Activated CD4-positive, alpha-beta T cell treated with anti-CD3 and anti-CD28 coated beads for 24 hours (primary cell): ENCODE measurements at regions not wholly inside any gene's neighbourhood (a gene's known extent, or its start where the extent isn't known, plus 50 kb on each side); places are given as distances from the start of the nearest gene placed in this dataset.
"Not testable (repeated sequence)": the region's sequence is repeated elsewhere in the genome, so short reads cannot be mapped to it uniquely, and the experiment has no call there.

Source experiments
- DNase-seq, 2 donors: peaks; one replicate each; pipeline ENCODE4 v3.0.0-alpha.2; 2020; ENCODE audit warnings: low read depth in 2 of 2

DNA sequence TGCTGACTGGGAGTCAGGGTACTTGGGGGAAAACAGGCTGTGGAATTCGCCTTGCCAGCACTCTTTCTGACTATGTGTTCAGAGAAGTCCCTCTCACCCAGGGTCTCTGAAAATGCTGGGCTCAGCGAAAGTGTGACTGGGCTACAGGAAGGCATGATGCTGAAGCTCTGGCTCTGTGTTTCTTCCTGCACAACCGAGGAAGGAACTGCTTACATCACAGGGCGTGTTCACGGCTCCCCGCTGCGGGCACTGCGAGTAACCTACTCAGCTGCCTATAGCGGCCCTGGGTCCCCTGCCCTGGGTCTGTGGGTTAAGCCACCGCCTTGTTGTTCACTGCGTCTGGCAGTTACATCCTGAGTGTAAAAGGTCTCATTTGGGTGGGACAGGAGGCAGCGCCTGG, 222.4 kb upstream of the IRX4 start:
- DNase-seq, result no peak

DNA sequence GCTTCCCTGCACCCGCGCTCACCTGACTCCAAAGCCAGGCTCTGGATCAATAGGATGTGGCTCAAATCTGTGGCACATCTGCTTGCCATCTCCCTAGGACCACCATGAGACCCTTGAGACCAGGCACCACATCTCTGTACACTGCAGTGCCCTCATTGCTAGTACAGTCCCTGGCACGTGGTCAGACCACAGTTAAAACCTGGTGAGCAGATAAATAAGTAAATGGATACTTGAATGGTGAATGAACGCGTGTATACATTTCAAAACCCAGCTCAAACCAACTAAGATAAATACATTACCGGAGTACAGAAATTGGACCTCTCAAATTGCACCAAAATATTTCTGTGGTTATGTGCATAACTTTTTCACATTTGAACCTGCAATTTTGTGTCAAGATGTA, 221.2 kb upstream of the IRX4 start:
- DNase-seq, result no peak

DNA sequence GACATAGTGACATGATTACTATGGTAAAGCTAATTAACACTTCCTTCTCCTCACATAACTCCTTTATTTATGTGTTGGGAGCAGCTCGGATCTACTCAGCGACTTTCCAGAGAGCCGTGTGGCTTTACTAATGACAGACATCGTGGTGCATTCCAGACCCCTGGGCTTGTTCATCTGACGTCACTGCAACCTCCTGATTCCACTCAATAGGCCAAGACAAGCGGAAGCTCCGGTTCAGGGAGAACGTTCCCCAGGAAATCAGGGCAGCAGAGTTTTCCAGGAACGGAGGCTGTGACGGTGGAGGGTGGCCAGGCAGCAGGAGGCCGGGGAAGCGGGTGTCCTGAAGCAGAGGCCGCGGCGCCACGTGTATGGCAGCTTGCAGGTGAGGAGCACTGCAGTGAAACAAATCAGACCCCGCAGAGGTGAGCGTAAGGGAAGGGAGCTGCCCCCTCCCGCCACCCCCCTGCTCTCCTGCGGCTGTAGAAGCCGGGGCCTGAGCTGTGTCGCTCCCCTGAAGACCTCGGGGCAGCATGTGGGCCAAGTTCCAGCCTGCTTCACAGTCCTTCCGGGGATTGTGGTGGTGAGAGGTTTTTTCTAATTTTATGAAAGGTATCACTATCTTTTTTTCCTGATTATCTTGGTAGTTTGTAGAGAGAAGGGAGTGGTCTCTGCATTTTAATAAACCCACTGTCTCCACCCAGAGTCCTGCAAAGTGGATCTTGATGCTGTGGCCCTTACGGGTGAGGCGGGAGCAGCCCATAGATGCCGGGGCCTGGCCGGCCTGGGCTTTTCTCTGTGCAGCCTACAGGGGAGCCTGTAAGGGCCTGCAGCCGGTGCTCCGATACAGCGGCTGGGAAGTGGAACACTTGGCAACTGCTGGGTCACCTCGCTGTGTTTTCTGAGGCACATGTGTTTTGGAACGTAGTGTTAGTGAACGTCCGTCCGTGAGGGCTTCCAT, 220.4 kb upstream of the IRX4 start:
- DNase-seq, result no peak

DNA sequence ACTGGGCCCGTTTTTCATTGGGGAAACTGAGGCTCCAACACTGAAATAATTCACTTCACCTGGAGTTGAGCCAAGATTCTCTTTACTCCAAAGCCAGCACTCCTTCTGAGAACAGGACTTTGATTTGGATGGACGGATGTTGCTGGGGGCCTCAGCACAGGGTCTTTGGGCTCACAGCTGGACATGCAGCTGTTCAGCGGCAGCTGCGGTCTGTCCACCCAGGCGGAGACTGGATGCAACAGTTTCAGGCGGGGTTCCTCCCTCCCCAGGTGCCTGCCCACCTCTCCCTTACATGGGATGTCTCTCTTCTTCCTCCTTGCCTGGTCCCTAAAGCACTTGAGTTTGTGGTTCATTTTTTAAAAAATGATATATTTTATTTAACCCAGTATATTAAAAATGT, 219.0 kb upstream of the IRX4 start:
- DNase-seq, result no peak

DNA sequence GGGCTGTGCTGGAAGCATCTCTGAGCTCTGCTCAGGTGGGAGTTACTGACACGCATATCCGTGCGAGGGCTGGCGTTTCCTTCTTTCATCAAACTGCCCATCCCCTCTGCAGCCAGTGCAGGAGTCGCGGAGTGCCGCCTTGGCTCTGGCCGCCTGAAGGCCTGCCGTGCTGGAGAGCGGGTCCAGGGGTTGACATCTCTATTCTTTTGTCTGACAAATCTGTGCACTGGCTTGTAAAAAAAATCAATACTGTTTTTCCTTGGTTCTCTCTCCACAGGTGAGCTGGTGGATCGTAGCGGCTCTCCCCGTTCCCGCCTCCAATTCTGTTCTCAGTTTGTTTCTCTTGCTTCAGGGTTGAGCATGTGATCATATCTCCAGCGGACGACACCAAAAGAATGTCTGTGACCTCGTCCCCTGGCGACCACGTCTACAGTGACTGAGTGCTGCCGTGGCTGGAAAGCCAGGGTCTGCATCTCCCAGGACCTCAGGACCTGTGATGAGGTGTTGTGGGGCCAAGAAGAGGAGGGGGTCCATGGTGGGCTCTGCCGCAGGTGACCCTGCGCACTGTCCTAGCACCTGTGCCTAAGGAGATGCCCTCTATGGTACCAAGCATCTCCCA, 214.3 kb upstream of the IRX4 start:
- DNase-seq, result no peak

DNA sequence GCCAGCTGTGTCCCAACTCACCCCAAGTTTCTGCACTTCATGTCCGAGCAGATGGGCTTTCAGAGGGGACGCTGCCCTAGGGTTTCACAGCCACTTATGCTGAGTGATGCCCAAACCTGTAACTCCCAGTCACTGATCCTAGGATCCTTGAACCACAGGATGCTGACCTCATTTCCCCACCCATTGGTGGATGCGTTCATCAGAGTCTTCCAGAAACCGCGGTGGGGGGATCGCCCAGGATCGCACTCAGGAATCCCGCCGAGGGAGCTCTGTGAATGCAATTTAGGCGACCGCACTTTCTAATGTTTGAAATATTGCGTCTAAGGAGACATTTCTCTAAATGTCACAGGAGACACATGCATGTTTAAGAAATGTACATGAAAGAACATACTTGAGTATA, 212.3 kb upstream of the IRX4 start:
- DNase-seq, result no peak

DNA sequence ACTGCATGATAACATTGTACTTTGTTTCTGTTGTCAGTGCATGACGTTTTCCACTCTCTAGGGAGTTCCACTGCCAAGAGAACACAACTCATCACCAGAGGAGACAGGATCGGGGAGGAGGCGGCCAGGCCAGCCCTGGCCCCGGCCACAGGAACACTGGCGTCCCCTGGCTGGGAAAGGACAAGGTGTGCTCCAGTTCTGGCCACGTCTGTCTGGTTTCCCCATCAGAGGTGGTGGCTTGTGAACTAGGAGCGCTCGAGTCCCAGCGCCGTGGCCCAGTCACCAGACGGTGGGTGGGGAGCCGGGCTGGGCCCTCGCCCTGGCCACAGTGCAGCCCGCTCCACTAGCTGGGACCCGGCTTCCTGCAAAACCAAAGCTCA, 211.9 kb upstream of the IRX4 start:
- DNase-seq, result no peak

DNA sequence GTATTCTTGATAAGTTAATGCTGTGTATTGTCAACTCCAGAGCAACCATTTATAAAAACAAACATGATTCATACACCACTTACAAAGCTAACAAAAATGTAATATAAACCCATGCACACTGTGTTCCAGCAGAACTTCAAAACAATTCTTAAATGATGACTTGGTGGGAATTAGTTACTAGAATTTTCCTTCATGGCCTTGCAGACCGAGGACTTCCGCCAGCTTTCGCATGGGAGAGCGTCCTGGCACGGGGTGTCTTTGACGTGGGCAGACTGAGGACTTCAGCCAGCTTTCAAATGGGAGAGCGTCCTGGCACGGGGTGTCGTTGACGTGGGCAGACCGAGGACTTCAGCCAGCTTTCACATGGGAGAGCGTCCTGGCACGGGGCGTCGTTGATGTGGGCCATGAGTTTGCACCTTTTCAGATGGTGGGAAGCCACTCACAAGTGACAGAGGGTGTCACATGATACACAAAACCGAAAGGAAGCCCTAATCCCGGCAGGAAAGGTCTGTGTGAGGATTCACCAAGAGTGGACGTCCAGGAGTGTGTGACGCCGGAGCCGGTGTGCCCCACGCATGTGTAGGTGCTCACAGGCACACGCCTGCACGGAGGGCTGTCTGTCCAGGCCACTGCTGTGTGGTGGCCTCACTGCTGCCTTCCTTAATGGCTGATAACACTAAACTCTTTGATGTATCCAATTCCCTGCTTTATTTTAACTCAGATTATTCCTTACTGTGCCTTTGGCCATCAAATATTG, 211.3 kb upstream of the IRX4 start:
- no peak for DNase-seq

DNA sequence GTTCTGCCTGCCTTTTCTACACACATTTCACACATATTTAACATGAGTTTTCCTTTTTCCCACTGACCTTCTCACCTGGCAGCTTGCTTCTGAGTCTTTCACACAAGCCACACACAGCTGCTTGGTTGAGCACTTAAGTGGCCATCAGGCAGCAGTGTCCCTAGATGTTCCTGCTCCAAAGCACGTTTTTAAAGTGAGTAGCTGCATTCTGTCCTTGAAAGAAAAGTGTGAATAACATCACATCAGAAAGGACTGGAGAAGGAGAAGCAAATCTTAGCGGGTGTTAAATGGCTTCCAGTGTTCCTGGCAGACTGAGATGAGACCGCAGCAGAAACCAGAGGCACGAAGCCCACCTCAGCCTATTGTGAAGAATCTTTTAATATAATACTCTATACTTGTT, 209.2 kb upstream of the IRX4 start:
- no peak for DNase-seq

DNA sequence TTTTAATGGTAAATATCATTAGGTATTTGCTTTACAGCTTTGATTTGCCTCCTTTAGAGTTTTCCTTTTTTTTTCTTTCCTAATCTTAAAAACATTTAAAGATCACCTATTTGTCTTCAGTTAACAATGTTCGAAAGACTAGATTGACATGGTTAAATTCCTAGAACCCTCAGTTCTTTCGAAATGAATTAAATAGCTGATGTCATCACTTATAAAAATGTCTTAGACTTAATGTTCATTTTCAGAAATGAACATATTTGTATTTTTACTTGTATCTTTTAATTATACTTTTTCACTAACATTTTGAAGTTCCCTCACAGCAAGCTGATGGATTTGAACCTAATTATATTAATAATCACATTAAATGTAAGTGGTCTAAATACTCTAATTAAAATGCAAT, 205.3 kb upstream of the IRX4 start:
- no peak for DNase-seq

DNA sequence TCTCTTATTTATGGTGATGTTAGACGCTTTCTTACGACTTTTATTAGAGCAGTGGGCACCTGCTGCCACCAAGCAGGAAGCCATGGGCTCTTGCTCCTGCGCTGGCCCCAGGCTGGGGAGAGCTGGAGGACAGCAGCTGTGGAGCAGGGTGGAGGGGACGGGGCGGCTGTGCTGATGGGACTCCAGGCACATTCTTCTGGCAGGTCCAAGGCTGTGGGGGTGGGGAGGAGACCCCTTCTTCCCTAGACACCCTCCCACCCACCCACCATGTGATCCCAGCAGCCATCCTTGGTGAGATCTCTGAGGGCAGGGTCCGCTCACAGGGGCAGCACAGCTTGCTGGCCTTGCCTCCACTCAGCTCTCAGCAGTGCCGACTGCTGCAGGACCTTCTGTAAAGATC, 192.6 kb upstream of the IRX4 start:
- DNase-seq, result no peak

DNA sequence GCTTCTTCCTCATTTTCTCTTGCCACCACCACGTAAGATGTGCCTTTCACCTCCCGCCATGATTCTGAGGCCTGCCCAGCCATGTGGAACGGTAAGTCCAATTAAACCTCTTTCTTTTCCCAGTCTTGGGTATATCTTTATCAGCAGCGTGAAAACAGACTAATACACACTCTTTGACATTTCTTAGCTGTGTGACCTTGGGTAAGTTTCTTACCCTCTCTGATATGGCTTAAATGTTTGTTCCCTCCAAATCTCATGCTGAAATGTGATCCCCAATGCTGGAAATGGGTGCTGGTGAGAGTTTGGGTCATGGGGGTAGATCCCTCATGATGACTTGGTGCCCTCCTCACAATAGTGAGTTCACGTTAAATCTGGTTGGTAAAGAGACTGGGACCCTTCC, 188.8 kb upstream of the IRX4 start:
- DNase-seq, result no peak

DNA sequence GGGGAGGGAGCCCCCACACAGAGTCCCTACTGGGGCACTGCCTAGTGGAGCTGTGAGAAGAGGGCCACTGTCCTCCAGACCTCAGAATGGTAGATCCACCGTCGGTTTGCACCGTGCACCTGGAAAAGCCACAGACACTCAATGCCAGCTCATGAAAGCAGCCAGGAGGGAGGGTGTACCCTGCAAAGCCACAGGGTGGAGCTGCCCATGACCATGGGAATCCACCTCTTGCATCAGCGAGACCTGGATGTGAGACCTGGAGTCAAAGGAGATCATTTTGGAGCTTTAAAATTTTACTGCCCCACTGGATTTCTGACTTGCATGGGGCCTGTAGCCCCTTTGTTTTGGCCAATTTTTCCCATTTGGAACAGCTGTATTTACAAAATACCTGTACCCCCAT, 188.1 kb upstream of the IRX4 start:
- DNase-seq, result not testable (repeated sequence)

DNA sequence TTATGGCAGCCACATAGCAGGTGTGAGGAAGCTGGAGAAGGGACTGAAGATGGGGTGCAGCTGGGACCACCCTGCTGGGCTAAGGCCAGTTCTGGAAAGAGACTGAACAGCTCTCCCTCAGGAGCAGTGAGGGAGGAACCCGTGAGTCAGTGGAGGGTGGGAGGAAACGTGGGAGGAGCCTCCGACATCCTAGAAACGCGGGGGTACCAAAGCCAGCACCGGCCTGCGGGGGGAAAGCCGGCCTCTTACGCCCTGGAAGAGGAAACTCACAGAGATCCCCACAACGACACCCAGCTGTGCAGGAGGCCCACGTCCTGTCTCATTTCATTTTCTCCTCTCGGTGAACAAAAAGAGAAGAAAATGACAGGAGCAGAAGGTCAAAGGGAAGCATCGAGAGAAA, 185.8 kb upstream of the IRX4 start:
- no peak for DNase-seq

DNA sequence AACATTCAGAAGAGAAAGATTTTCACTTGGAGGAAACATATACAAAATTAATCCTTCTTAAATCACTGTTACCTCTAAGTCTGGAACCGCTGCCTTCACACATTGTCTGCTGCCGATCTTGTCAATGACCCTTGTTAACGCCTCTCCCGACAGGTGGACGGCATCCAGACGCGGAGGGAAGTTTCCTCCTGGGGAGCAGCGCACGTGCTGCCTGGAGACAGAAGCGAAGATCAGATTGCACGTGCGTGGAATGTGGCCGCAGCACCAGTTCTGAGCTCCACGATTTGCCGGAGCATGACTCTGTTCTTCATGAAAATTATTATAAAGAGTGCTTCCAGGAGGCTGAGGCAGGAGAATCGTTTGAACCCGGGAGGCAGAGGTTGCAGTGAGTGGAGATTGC, 183.6 kb upstream of the IRX4 start:
- DNase-seq, result no peak

DNA sequence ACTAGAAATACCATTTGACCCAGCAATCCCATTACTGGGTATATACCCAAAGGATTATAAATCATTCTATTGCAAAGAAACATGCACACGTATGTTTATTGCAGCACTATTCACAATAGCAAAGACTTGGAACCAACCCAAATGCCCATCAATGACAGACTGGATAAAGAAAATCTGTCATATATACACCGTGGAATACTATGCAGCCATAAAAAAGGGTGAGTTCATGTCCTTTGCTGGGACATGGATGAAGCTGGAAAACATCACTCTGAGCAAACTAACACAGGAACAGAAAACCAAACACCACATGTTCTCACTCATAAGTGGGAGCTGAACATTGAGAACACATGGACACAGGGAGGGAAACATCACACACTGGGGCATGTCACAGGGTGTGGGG, 180.7 kb upstream of the IRX4 start:
- DNase-seq, result not testable (repeated sequence)

DNA sequence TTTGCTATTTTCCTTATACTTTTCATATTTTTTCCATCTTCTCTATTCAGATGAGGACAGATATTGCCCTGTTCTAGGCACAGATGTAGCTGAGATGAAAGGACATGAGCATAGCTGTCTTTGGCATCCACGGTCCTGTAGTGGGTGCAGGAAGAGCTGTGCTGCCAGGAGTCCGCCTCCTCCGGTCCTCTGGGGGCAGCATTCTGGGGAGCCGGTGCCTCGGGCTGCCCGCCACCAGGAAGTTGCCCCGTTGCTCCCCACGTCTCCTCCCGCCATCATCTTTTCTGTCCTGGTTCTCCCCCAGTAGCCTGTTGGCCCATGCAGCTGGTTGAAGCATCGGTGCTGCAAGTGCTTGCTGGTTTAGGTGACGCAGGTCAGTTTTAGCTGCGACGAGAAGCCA, 170.0 kb upstream of the IRX4 start:
- DNase-seq, result no peak

DNA sequence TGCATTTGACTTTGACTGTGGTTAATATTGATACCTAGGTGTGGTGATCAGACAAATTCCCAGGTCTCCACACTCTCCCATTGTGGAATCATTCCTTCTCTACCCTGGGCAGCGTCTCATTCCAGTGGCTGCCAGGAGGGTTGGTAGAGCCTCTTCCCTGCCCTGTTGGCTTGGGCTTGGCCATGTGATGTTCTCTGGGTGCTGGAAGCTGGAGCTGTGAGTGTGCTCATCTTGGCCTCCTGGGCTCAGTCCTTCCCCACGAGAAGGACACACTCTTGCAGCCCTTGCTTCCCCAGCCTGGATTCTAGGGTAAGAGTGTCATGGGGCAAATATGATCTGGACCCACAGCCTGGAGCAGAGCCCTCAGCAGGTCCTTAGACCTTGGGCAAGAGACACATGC, 167.2 kb upstream of the IRX4 start:
- DNase-seq, result no peak

DNA sequence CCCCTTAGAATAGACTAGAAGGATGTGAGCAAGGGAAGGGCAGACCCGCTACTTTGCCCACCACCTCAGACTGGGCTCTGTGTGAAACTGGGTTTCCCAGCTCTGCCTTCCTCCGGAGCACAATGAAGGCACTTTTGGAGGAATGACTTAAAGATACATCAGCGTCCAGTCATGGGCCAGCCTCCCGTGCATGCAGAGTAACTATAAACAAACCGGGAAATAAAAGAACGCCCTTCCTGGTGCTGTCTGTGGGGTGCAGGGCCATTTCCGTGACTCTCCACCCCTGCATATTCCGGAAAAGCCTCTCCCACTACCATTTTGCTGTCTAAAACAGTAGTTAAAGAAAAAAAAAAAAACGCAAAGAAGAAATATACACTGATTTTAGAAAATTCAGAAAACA, 165.9 kb upstream of the IRX4 start:
- no peak for DNase-seq

DNA sequence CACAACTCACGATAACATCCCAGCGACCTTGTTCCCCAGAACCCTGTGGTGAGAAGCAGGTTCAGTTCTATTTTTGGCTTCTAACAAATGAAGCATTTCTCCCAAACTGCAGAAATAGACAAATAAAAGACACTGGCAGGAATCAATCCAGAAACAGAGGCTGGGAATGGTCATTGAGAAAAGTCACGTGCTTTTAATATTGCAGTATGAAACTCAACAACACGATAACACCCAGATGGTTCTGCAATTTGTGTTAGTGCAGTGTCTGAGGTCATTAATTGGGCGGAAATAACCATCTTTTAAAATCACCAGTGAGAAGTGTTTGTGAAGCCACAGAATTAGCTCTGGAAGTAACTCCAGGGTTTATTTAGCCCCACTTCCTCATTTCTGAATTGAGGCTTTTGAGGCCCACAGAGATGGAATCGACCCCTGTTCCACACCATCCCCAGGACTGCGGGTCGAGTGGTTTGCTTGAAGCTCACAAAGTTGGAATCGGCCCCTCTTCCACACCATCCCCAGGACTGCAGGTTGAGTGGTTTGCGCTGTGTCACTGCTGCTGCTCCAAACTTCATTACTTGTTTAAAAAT, 164.7 kb upstream of the IRX4 start:
- DNase-seq, result no peak

DNA sequence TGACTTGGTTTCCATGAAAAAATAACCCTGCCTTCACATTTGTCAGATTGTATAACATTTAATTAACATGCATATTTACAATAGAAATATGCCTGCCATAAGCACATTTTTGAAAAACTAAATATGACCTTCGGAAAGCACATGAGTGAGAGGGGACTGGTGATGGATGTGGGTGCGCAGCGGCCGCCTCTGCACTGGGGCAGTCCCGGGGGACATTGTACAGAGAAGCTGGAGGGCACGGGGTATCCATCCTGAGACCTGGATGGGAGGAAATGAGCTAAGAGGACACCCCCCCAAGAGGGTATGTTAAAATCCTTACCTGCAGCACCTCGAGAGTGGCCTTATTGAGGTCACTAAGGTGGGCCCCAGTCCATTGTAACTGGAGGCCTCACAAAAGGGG, 161.3 kb upstream of the IRX4 start:
- DNase-seq, result no peak

DNA sequence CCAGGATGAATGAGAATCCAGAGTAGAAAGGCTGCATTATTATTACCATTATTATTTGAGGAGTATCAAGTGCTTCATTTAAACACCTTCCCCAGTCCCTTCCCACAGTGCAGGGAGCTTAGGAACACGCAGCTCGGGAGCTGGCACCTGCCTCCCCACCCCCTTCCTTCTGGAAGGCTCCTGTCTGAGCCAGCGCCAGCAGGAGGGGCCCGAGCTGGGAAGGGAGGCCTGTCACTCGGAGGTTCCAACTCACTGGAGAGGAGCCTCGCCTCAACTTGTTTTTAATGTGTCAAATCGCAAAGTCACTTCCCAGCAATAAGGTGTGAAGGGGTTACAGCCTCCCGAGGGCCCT, 156.4 kb upstream of the IRX4 start:
- DNase-seq, result no peak
